DND-41 (cell line): ENCODE measurements at regions not wholly inside any gene's neighbourhood (a gene's known extent, or its start where the extent isn't known, plus 50 kb on each side); places are given as distances from the start of the nearest gene placed in this dataset.

ENCODE experiments used
- ATAC-seq: fragments of 200-7000 bp; cut with Tn5 transposase; 3 replicates; pipeline ENCODE4 v1.9.1; 2021; ENCODE audit warnings: low read depth; ENCODE audit not compliant: insufficient read depth
- DNase-seq: peaks from one replicate; pipeline ENCODE4 v3.0.0-alpha.2; 2020
- H2AFZ ChIP-seq: 2 replicates; pipeline ENCODE4 v1.6.0; 2012; ENCODE audit warnings: low read depth, low read length
- H3K27ac ChIP-seq: 2 replicates; pipeline ENCODE4 v1.5.1; 2012; ENCODE audit warnings: low read length, inconsistent platforms
- H3K27me3 ChIP-seq: fragments of 200-600 bp; sonication (generic); 2 replicates; pipeline ENCODE4 v1.6.0; 2012; ENCODE audit warnings: low read length, mild to moderate bottlenecking, inconsistent platforms; ENCODE audit not compliant: insufficient read depth, poor library complexity
- H3K36me3 ChIP-seq: 2 replicates; pipeline ENCODE4 v1.5.1; 2012; ENCODE audit warnings: low read length, inconsistent platforms; ENCODE audit not compliant: insufficient read depth
- H3K4me1 ChIP-seq: 2 replicates; pipeline ENCODE4 v1.5.1; 2012; ENCODE audit warnings: mild to moderate bottlenecking, low read length; ENCODE audit not compliant: insufficient read depth
- H3K4me2 ChIP-seq: 2 replicates; pipeline ENCODE4 v1.6.0; 2012; ENCODE audit warnings: mild to moderate bottlenecking, moderate library complexity, low read length, inconsistent platforms; ENCODE audit not compliant: insufficient read depth
- H3K4me3 ChIP-seq, 2 experiments: fragments of 200-600 bp in 1 of 2; shearing (Covaris generic) in 1 of 2; 2 replicates each; pipeline ENCODE4 v1.5.1; 2012 to 2016; ENCODE audit warnings: inconsistent platforms in 2 of 2, low read length in 2 of 2, mild to moderate bottlenecking in 2 of 2, low read depth in 1 of 2, moderate library complexity in 1 of 2
- H3K79me2 ChIP-seq: 2 replicates; pipeline ENCODE4 v1.6.0; 2012; ENCODE audit warnings: low read length, inconsistent platforms; ENCODE audit not compliant: insufficient read depth
- H3K9ac ChIP-seq: 2 replicates; pipeline ENCODE4 v1.6.0; 2012; ENCODE audit warnings: low read depth, mild to moderate bottlenecking, inconsistent platforms, low read length, moderate library complexity
- H3K9me3 ChIP-seq: 2 replicates; pipeline ENCODE4 v1.5.1; 2012; ENCODE audit warnings: low read length, moderate library complexity, mild to moderate bottlenecking, inconsistent platforms; ENCODE audit not compliant: insufficient read depth, severe bottlenecking
- H4K20me1 ChIP-seq: 2 replicates; pipeline ENCODE4 v1.6.0; 2012; ENCODE audit warnings: low read length; ENCODE audit not compliant: insufficient read depth
- CTCF ChIP-seq: IDR thresholded peaks from 2 replicates; pipeline ENCODE4 v1.5.1; 2012; ENCODE audit warnings: borderline replicate concordance, low read length, moderate library complexity, mild to moderate bottlenecking; ENCODE audit not compliant: poor library complexity, severe bottlenecking; ENCODE audit errors: extremely low read depth
- EZH2 ChIP-seq: IDR thresholded peaks from 3 replicates; pipeline ENCODE4 v1.6.1; 2012; ENCODE audit warnings: borderline replicate concordance, low read depth, mild to moderate bottlenecking, moderate library complexity, low read length, inconsistent platforms; ENCODE audit not compliant: severe bottlenecking

GRCh38 chr4:19063662-19064061, 1042.1 kb upstream of the LCORL start:
- TF ChIP-seq CTCF (no peak), EZH2 (no peak)
- Histone ChIP-seq H3K4me2 (no peak overlapping the region), H3K79me2 (no peaks in the 10 kb centered on the region)

DNA sequence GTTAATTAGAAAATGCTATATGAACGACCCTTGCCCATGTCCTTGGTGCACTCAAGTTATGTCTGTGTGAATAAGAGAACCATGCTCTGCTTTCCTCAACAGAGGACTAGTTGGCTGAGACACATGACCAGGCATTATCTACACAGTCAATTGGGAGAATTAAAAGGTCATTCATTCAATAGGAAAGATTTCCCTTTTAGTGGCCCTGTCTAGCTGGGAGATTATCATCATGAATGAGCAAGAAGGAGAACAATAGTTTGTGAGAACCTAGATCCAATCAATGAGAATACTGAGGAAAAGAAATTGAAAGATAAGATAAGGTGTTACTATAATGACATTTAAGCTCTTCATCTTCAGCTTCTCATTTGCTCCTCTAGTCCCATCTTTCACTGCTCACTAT, 1033.4 kb upstream of the LCORL start:
- H3K36me3 ChIP-seq, result no peaks in the 10 kb centered on the region
- no peak for ATAC-seq
- TF ChIP-seq EZH2 (no peak), CTCF (no peak)

More at GRCh38 chr4:19063662-19064061, 1042.1 kb upstream of the LCORL start:
- Histone ChIP-seq H3K4me3 (no peak overlapping the region), H3K9me3 (no peaks in the 10 kb centered on the region), H3K4me1 (no peaks in the 10 kb centered on the region), H3K27me3 (no peaks in the 10 kb centered on the region), H3K27ac (no peak overlapping the region), H4K20me1 (no peaks in the 10 kb centered on the region), H3K9ac (no peak overlapping the region), H3K36me3 (no peaks in the 10 kb centered on the region), H2AFZ (no peak overlapping the region)
- DNase-seq, result no peak
- ATAC-seq, result no peak

GRCh38 chr4:19051831-19052230, 1030.3 kb upstream of the LCORL start:
- no peak for ATAC-seq
- no peaks in the 10 kb centered on the region for H3K4me1 ChIP-seq
- no peaks in the 10 kb centered on the region for H3K79me2 ChIP-seq
- no peak for DNase-seq
- no peaks in the 10 kb centered on the region for H3K36me3 ChIP-seq
- TF ChIP-seq CTCF (no peak), EZH2 (no peak)
- H3K9me3 ChIP-seq, result no peaks in the 10 kb centered on the region
- H2AFZ ChIP-seq, result no peak overlapping the region
- no peaks in the 10 kb centered on the region for H4K20me1 ChIP-seq
- H3K4me2 ChIP-seq, result no peak overlapping the region
- H3K9ac ChIP-seq, result no peak overlapping the region
- no peak overlapping the region for H3K4me3 ChIP-seq
- H3K27me3 ChIP-seq, result no peaks in the 10 kb centered on the region
- no peak overlapping the region for H3K27ac ChIP-seq

More for the DNA sequence above, 1033.4 kb upstream of the LCORL start:
- Histone ChIP-seq H3K4me2 (no peak overlapping the region), H3K79me2 (no peaks in the 10 kb centered on the region), H3K4me1 (no peaks in the 10 kb centered on the region), H3K9me3 (no peaks in the 10 kb centered on the region), H2AFZ (no peak overlapping the region), H3K9ac (no peak overlapping the region), H3K27ac (no peak overlapping the region), H3K27me3 (no peaks in the 10 kb centered on the region), H4K20me1 (no peaks in the 10 kb centered on the region), H3K4me3 (no peak overlapping the region)
- no peak for DNase-seq
